22Rv1 (cell line): ENCODE measurements at regions not wholly inside any gene's neighbourhood (a gene's known extent, or its start where the extent isn't known, plus 50 kb on each side); places are given as distances from the start of the nearest gene placed in this dataset.

Source experiments
- ZFX ChIP-seq: fragments of 450-650 bp; IDR thresholded peaks from 2 replicates; pipeline ENCODE4 v1.6.1; 2017; ENCODE audit warnings: antibody characterized with exemption, borderline replicate concordance
- TF ChIP-seq, protein P1 (sequence below): fragments of 450-650 bp; IDR thresholded peaks from 2 replicates; pipeline ENCODE4 v1.5.1; 2017; ENCODE audit warnings: mild to moderate bottlenecking

DNA sequence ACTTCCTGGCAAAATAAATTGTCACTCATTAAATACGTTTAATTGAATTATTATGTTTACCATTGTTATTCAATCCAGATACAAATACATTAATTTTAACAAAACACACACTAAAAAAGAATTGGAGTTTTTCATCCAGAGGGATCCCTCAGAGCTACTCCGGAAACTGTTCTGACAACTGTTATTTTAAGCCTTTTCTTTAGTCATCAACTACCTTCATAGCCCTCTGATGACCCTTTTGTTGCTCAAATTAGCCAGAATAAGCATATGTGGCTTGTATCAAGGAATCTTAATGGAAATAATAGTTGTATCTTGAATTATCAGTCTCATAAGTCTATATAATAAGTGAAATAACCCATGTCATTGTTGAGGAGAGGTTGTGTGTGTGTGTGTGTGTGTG, 405.4 kb upstream of the FAT3 start:
- TF ChIP-seq, protein P1, sequence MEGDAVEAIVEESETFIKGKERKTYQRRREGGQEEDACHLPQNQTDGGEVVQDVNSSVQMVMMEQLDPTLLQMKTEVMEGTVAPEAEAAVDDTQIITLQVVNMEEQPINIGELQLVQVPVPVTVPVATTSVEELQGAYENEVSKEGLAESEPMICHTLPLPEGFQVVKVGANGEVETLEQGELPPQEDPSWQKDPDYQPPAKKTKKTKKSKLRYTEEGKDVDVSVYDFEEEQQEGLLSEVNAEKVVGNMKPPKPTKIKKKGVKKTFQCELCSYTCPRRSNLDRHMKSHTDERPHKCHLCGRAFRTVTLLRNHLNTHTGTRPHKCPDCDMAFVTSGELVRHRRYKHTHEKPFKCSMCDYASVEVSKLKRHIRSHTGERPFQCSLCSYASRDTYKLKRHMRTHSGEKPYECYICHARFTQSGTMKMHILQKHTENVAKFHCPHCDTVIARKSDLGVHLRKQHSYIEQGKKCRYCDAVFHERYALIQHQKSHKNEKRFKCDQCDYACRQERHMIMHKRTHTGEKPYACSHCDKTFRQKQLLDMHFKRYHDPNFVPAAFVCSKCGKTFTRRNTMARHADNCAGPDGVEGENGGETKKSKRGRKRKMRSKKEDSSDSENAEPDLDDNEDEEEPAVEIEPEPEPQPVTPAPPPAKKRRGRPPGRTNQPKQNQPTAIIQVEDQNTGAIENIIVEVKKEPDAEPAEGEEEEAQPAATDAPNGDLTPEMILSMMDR, result no peak
- TF ChIP-seq ZFX, result no peak
